Smooth muscle cell (in vitro differentiated cells): ENCODE measurements at regions not wholly inside any gene's neighbourhood (a gene's known extent, or its start where the extent isn't known, plus 50 kb on each side); places are given as distances from the start of the nearest gene placed in this dataset.

ENCODE experiments used
- DNase-seq: peaks from one replicate; lab custom pipeline; 2025; ENCODE audit not compliant: unreplicated experiment; lab: John Stamatoyannopoulos, UW
- H2AFZ ChIP-seq: fragments of 200-600 bp; sonication (generic); 2 replicates; pipeline ENCODE4 v1.6.0; 2016; ENCODE audit warnings: antibody characterized with exemption, low read depth, mild to moderate bottlenecking
- H3F3A ChIP-seq: fragments of 200-600 bp; sonication (generic); 2 replicates; pipeline ENCODE4 v1.6.0; 2017; ENCODE audit warnings: antibody characterized with exemption, low read depth
- H3K27ac ChIP-seq: fragments of 200-600 bp; sonication (generic); 2 replicates; pipeline ENCODE4 v1.5.1; 2016; ENCODE audit warnings: low read depth, mild to moderate bottlenecking
- H3K27me3 ChIP-seq: fragments of 200-600 bp; sonication (generic); 2 replicates; pipeline ENCODE4 v1.6.1; 2016; ENCODE audit warnings: low read depth, mild to moderate bottlenecking
- H3K36me3 ChIP-seq: fragments of 200-600 bp; sonication (generic); 2 replicates; pipeline ENCODE4 v1.5.1; 2016; ENCODE audit warnings: low read depth
- H3K4me1 ChIP-seq: fragments of 200-600 bp; sonication (generic); 2 replicates; pipeline ENCODE4 v1.5.1; 2016; ENCODE audit warnings: low read depth
- H3K4me2 ChIP-seq: fragments of 200-600 bp; sonication (generic); 2 replicates; pipeline ENCODE4 v1.6.0; 2016; ENCODE audit warnings: mild to moderate bottlenecking
- H3K4me3 ChIP-seq: fragments of 200-600 bp; sonication (generic); 2 replicates; pipeline ENCODE4 v1.5.1; 2016; ENCODE audit warnings: mild to moderate bottlenecking
- H3K79me2 ChIP-seq: fragments of 200-600 bp; sonication (generic); 2 replicates; pipeline ENCODE4 v1.6.0; 2016; ENCODE audit warnings: low read depth, mild to moderate bottlenecking
- H3K9ac ChIP-seq: fragments of 200-600 bp; sonication (generic); 2 replicates; pipeline ENCODE4 v1.6.0; 2016; ENCODE audit warnings: low read depth
- H3K9me3 ChIP-seq: fragments of 200-600 bp; sonication (generic); replicated peaks from 2 replicates; pipeline ENCODE4 v1.5.1; 2016; ENCODE audit warnings: low read depth
- H4K20me1 ChIP-seq: fragments of 200-600 bp; sonication (generic); 2 replicates; pipeline ENCODE4 v1.6.0; 2016; ENCODE audit warnings: low read depth
- WGBS: methylation state at CpG from one replicate; pipeline ENCODE4 v1.1.7; 2016; ENCODE audit warnings: low lambda C conversion rate; 5-methylcytosine and 5-hydroxymethylcytosine counted together
- TF ChIP-seq, protein P1 (sequence below): fragments of 200-600 bp; sonication (generic); IDR thresholded peaks from 2 replicates; pipeline ENCODE4 v1.5.1; 2017; ENCODE audit warnings: borderline replicate concordance, mild to moderate bottlenecking, antibody characterized with exemption; ENCODE audit not compliant: insufficient read depth, poor library complexity, severe bottlenecking

DNA sequence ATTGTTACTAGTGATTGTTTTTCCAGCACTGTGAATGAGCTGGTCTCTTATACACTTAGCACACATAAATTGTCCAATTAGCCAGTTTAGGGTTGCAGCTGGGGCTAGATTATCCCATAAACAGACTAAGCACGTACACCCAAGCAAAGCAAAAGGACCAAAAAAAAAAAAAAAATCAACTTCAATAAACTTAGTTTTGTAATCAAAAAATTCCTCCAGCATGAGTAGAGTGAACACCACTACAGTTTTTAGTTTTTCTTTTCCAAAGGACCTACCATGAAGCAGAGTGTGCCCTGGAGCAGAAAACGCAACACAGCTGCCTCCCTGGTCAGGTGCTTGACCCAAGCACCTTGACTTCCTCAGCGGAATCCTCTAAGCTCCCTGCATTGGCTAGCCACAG, 249.4 kb upstream of the SLC14A2 start:
- Histone ChIP-seq H3K27me3 (no peaks in the 10 kb centered on the region), H3K36me3 (no peaks in the 10 kb centered on the region), H3K4me2 (no peak overlapping the region), H3K9ac (no peak overlapping the region), H3F3A (peaks cover 15% of the 10 kb centered on the region), H2AFZ (no peak overlapping the region), H3K9me3 (no peaks in the 10 kb centered on the region), H4K20me1 (no peaks in the 10 kb centered on the region), H3K79me2 (no peaks in the 10 kb centered on the region), H3K27ac (no peak overlapping the region), H3K4me1 (peaks cover 11% of the 10 kb centered on the region), H3K4me3 (no peak overlapping the region)
- TF ChIP-seq, protein P1, sequence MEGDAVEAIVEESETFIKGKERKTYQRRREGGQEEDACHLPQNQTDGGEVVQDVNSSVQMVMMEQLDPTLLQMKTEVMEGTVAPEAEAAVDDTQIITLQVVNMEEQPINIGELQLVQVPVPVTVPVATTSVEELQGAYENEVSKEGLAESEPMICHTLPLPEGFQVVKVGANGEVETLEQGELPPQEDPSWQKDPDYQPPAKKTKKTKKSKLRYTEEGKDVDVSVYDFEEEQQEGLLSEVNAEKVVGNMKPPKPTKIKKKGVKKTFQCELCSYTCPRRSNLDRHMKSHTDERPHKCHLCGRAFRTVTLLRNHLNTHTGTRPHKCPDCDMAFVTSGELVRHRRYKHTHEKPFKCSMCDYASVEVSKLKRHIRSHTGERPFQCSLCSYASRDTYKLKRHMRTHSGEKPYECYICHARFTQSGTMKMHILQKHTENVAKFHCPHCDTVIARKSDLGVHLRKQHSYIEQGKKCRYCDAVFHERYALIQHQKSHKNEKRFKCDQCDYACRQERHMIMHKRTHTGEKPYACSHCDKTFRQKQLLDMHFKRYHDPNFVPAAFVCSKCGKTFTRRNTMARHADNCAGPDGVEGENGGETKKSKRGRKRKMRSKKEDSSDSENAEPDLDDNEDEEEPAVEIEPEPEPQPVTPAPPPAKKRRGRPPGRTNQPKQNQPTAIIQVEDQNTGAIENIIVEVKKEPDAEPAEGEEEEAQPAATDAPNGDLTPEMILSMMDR, result no peak
- WGBS, result 82% methylated on average over 3 of the region's 3 CpGs
- DNase-seq, result no peak

DNA sequence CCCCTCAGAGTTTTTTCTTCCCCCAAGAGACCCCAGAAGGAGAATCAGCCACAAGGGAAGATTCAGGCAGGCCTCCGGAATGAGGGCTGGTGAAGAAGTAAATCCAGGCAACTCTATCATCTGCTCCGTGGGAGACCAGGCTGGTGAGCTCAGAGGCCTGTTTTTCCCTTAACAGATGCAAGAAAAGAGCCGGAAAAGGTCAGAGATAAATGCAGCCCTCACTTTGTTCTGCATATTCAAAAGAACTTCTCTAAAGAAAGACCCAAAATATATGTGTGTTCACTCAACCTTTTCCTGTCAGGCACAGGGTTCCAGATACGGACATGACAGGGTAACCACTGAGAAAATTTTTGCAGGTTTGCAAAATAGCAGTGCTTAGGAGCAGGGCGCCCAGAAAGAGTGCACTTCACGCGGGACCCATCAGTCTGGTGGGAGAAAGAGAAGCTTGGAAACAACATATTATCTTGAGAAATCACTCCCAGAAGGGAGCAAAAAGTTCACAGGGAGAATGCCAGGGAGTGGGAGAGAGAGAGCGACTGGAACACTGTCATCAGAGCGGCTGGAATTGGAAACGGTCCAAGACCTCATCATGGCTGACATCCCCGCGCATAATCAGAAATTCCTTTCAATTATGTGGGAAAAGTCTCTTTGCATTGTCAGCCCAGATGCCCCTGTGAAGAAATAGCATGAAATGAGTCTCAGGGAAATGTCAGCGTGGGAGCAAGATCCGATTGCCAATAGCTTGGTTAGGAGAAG, 244.8 kb upstream of the SLC14A2 start:
- TF ChIP-seq, protein P1, result no peak
- Histone ChIP-seq H3K27me3 (no peaks in the 10 kb centered on the region), H3K36me3 (no peaks in the 10 kb centered on the region), H2AFZ (peak overlapping the region; percentile 68), H3K9me3 (no peaks in the 10 kb centered on the region), H3K4me1 (peaks cover 9% of the 10 kb centered on the region), H3K4me3 (no peak overlapping the region), H3F3A (peaks cover 7% of the 10 kb centered on the region), H3K9ac (peak overlapping the region; percentile 50), H3K79me2 (no peaks in the 10 kb centered on the region), H4K20me1 (no peaks in the 10 kb centered on the region), H3K4me2 (peak overlapping the region; percentile 79), H3K27ac (peak overlapping the region; percentile 88)
- 26% methylated on average over 14 of the region's 14 CpGs for WGBS
- no peak for DNase-seq

DNA sequence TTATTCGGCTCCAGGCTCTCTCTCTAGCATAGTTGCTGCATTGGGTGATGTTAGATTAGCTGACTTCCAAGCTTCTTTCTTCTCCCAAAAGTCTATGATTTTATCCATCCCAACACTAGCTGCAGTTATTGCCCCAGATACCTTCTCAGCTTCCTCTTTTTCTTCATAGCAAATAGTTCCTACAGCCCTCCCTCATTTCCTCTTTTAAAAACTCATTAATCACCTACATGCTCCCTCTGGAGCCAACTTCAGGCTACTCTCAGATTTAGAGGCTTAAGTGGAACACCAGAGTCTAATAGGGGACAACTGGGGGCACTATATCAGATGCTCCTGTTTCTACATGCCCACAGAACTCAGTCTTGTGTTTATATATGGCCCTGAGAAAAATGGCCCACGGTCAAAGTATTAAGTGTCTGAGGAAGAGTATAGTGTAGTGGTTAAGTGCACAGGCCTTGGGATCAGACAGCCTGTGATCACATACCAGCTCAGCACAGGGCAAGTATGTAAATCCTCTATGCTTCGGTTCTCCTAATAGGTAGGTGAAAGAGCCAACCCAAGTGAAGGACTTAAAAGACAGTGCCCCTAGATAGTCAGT, 241.9 kb upstream of the SLC14A2 start:
- no peaks in the 10 kb centered on the region for H4K20me1 ChIP-seq
- H3K27me3 ChIP-seq, result no peaks in the 10 kb centered on the region
- WGBS, result 82% methylated on average over 3 of the region's 3 CpGs
- H2AFZ ChIP-seq, result no peak overlapping the region
- H3K9me3 ChIP-seq, result no peaks in the 10 kb centered on the region
- TF ChIP-seq, protein P1, result no peak
- DNase-seq, result no peak
- peaks cover 10% of the 10 kb centered on the region for H3F3A ChIP-seq
- H3K4me1 ChIP-seq, result peaks cover 9% of the 10 kb centered on the region
- H3K27ac ChIP-seq, result no peak overlapping the region
- H3K9ac ChIP-seq, result no peak overlapping the region
- no peaks in the 10 kb centered on the region for H3K36me3 ChIP-seq
- no peak overlapping the region for H3K4me3 ChIP-seq
- H3K4me2 ChIP-seq, result no peak overlapping the region
- no peaks in the 10 kb centered on the region for H3K79me2 ChIP-seq

DNA sequence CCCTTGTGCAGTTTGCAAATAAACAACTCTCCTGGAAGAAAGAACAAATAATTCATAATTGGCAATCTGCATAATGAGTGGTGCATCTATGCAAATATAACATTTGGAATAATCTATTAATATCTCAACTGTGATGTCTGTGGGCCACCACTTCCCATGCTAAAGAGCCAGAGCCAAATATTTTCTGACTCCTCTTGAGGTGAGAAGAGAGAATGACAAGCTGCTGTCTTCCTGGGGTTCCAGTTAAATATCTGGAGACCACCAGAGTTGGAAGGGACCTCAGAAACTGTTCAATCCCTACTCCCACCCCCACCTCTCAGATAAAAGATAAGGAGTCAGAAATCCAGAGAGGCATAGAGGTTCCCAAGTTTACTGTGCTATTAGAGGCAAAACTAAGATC, 241.0 kb upstream of the SLC14A2 start:
- Histone ChIP-seq H3K27me3 (no peaks in the 10 kb centered on the region), H3K27ac (no peak overlapping the region), H3K9me3 (no peaks in the 10 kb centered on the region), H4K20me1 (no peaks in the 10 kb centered on the region), H2AFZ (no peak overlapping the region), H3K9ac (no peak overlapping the region), H3K4me2 (no peak overlapping the region), H3K79me2 (no peaks in the 10 kb centered on the region), H3K4me1 (peaks cover 9% of the 10 kb centered on the region), H3K36me3 (no peaks in the 10 kb centered on the region), H3F3A (peaks cover 8% of the 10 kb centered on the region), H3K4me3 (no peak overlapping the region)
- TF ChIP-seq, protein P1, result no peak
- no peak for DNase-seq
